SHP77 (cell line): ENCODE measurements at regions not wholly inside any gene's neighbourhood (a gene's known extent, or its start where the extent isn't known, plus 50 kb on each side); places are given as distances from the start of the nearest gene placed in this dataset.
"Not testable (repeated sequence)": the region's sequence is repeated elsewhere in the genome, so short reads cannot be mapped to it uniquely, and the experiment has no call there.

ENCODE experiments used
- DNase-seq, 2 experiments: peaks; one replicate each; lab custom pipeline; 2025; lab: John Stamatoyannopoulos, UW

DNA sequence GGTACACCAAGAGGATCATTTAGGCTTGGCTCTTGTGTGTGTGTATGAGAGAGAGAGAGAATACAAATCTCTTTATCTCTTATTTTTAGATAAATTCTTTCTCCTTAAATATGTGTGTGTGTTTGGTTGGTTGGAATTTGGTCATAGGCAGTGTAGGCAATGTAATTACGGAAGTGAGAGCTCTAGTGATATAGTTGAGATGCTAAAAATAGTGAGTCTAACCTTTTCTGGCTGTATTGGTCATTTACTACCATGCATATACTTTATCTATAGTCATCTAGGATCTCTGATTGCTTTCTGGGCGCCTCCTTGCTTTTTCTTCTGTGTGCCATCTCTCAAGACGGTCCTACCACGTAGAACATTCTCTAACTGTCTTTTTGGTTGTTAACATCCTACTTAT is 250.2 kb downstream of the NUF2 start:
- DNase-seq, result no peak

GRCh38 chr1:163574119-163574518 is 252.4 kb downstream of the NUF2 start:
- DNase-seq, result no peak

DNA sequence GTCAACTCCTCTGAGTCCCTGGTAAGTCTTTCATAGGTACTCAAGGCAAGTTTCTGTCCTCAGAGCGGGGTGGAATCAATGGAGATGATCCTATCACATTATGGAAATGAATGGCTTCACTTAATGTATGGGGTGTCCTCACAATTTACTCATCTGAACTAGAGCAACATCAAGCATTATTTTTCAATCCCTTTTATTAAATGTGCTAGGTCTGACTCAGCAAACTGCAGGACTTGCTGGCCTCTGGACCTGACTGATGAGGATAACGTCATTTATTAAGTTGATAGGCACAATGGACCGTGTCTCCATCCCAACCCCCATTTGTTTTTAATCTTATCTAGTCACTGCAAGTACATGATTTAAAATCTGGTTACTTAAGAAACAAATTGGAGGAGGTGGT is 259.2 kb downstream of the NUF2 start:
- no peak for DNase-seq

GRCh38 chr1:163583661-163584181 is 262.0 kb downstream of the NUF2 start:
- DNase-seq, result no peak

- DNase-seq, result no peak
Measured at GRCh38 chr1:163585796-163586195, 264.0 kb downstream of the NUF2 start.

DNA sequence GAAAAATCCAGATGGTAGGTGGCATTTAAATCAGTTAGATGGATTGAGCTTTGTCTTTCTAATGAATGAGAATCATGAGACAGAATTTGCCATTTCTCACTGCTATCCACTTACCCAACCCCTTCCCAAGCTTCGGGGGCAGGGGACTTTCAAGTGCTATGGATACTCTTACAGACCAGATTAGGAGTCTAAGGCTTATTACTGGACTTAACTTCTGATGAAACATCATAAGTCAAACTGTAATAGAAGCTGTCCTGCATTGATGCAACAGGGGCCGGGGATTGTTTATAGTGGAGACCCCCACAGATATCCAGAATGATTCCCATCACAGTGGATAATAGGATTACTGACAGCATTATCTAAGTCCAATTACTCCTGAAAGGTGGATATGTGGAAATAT is 267.0 kb downstream of the NUF2 start:
- DNase-seq, result no peak

GRCh38 chr1:163589735-163590134 is 268.0 kb downstream of the NUF2 start:
- DNase-seq, result no peak

GRCh38 chr1:163591131-163591530 is 269.4 kb downstream of the NUF2 start:
- not testable (repeated sequence) for DNase-seq

- not testable (repeated sequence) for DNase-seq
Measured at GRCh38 chr1:163592623-163593022, 270.9 kb downstream of the NUF2 start.

GRCh38 chr1:163596106-163596505 is 274.4 kb downstream of the NUF2 start:
- not testable (repeated sequence) for DNase-seq

GRCh38 chr1:163596541-163597258 is 274.9 kb downstream of the NUF2 start:
- DNase-seq, result no peak

DNA sequence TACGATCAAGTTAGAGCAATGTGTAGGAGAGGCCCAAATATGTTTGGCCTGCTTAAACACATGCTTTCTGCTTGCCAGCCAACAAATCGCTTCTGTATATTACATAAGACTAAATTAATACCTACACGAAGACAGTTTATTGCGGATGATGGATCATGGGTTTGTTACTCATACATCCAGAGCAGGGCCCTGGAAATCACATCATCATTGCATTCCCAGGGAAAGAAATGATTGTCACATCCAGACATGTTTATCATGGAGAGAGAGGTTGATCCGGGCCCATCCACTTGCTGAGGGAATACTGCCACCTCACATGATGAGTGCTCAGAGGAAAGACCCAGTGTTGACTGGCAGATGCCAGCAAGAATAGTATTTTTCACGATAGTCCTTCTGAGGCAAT is 282.6 kb downstream of the NUF2 start:
- DNase-seq, result no peak

DNA sequence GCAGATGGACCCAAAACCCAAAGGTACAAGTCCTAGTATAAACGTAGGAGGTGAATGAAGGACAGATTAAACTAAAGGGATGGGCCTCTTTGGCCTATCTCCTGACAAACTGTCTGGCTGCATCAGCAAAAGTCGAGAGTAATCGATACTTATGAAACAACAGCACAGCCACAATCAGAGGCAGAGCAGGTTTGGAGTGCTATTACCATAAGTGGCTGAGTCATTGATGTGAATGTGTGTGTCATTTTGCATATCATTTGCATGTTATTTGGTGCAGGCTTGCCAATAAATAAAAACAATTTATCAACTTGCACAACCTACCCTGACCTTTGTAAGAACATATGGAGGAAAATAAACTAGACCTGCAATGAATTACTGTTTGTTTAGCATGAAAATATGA is 283.1 kb downstream of the NUF2 start:
- DNase-seq, result no peak

DNA sequence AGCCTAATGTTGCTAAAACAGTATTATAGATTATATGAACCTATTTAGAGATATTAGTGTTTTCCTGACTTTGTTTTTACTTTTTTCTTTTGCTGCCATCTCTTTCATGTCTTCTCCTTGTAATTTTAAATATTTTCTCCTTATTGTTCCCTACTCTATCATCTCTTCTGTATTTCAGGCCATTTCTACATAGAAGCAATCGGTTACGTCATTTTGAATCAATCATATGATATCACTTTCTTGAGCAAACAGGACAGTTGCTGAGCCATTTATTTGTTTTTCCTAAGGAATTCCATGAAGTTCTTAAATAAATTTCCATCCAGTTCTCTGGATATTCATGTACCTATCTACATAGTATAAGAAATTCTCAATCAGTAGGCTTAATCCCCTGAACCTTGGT is 287.2 kb downstream of the NUF2 start:
- DNase-seq, result no peak

DNA sequence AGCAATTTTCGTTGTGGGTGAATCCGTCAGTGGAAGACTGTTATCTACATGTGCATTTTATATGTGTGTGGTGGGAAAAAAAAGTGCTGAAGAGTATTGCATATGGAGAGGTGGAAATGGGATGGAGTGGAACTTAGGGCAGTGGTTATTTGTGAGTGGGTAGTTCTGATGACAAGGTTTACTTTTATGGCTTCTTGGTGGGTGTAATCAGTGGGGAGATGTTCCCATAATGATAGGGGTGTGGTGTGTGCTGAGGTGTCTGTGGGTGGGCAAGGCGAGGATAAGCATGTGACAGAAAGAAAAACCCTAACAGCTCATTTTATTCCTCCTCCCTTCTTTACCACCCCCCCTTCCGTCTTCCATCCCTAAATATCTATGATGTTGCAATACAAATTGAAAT is 288.1 kb downstream of the NUF2 start:
- no peak for DNase-seq

GRCh38 chr1:163610486-163610885 is 288.7 kb downstream of the NUF2 start:
- DNase-seq, result no peak

- no peak for DNase-seq
Measured at GRCh38 chr1:163614361-163614760, 292.6 kb downstream of the NUF2 start.

DNA sequence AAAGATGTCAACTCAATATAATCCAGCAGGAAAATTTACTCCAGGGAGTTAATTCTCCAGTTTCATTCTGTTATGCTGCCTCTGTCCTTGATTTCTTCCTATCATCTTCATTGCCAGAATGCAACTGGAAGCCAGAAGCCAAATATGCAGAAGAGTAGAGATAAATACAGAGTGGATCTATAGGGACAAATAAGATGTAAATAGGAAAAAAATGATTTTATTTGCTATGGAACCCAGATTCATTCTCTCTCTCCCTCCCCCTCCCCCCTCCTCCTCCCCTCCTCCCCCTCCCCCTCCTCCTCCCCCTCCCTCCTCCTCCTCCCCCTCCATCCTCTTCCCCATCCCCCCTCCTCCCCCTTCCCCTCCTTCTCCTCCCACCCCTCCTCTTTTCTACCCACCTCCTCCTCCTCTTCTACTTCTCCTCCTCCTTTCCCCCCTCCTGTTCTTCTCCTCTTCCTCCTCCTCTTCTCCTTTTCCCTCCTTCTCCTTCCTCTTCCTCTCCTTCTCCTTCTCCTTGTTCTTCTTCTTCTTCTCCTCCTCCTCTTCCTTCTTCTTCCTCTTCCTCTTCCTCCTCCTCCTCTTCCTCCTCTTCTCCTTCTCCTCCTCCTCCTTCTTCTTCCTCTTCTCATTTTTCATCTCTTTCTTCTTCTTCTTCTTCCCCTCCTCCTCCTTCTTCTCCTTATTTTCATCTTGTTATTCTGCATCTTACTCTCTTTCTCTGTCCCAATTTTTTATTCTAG is 306.4 kb downstream of the NUF2 start:
- no peak for DNase-seq

GRCh38 chr1:163632269-163632668 is 310.5 kb downstream of the NUF2 start:
- no peak for DNase-seq

- DNase-seq, result no peak
Measured at GRCh38 chr1:163633366-163633765, 311.6 kb downstream of the NUF2 start.

DNA sequence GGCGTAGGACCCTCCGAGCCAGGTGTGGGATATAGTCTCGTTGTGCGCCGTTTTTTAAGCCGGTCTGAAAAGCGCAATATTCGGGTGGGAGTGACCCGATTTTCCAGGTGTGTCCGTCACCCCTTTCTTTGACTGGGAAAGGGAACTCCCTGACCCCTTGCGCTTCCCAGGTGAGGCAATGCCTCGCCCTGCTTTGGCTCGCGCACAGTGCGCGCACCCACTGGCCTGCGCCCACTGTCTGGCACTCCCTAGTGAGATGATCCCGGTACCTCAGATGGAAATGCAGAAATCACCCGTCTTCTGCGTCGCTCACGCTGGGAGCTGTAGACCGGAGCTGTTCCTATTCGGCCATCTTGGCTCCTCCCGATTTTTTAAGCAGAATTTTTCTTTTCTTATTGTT is 323.9 kb downstream of the NUF2 start:
- not testable (repeated sequence) for DNase-seq

DNA sequence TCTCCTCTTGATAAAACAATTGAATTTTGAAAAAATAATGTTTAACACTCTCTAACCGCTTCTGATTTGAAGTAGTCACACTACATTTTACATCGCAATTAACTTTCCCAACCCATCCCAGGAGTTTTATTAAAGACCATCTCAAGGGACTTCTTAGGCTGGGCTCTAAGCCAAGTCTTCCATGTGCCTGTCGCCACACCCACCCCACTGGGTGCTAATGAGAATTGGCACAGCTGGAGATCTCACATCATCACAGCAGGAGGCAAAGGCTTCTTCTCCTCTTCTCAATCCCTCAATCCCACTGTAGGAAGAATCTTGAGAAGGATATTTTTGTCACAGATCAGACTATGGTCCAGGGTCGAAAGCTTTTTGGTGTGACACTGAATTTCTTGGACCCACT is 328.9 kb downstream of the NUF2 start:
- no peak for DNase-seq

DNA sequence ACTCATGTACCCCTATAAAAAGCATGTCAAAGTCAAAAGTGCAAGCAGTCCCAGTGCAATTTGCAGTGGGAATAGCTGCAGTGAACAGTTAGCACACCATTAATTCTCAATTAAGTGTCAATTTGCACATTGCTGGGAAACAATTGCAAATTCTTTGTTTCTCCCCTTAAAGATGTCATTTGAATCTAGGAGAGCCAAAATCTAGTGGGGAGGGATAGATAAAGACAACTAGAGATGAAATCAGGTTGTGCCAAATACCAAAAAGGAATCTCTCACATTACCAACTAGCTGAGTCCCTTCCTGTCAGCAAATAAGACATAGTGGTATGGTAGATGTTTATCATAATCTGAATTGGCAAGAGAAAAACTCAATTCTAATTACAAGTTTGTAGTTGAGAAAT is 330.7 kb downstream of the NUF2 start:
- no peak for DNase-seq
